Pancreas (tissue), 10 donors: ENCODE measurements at regions not wholly inside any gene's neighbourhood (a gene's known extent, or its start where the extent isn't known, plus 50 kb on each side); places are given as distances from the start of the nearest gene placed in this dataset.
A peak's percentile ranks its signal among the peaks of the same experiment; 100 is the strongest.
"Not testable (repeated sequence)": the region's sequence is repeated elsewhere in the genome, so short reads cannot be mapped to it uniquely, and the experiment has no call there.

Experiments
- ATAC-seq, 4 donors: fragments of 200-7000 bp; cut with Tn5 transposase; one replicate each; pipeline versions ENCODE4 v1.8.0 to v1.9.1; 2020; ENCODE audit warnings: mild to moderate bottlenecking in 4 of 4, moderate library complexity in 4 of 4
- DNase-seq, 6 donors: peaks; one replicate each; pipeline ENCODE4 v3.0.0-alpha.2; 2020
- FAIRE-seq: peaks from 2 replicates; lab custom pipeline; 2012; peaks lifted over from hg19 to GRCh38; lab: Jason Lieb, UNC
- H3K27ac ChIP-seq, 4 donors: fragments of 200-600 bp; sonication (generic); 1 replicate in 3 of 4; 2 replicates in 1 of 4; pipeline versions ENCODE4 v1.5.0 to v1.8.0; 2020
- H3K27me3 ChIP-seq, 4 donors: fragments of 200-600 bp; one replicate each; pipeline ENCODE4 v1.8.0; 2021
- H3K36me3 ChIP-seq, 3 donors: fragments of 200-600 bp; sonication (generic) in 1 of 3; one replicate each; pipeline versions ENCODE4 v1.5.0 to v1.8.0; 2020 to 2021
- H3K4me1 ChIP-seq, 3 donors: fragments of 200-600 bp; one replicate each; pipeline ENCODE4 v1.8.0; 2021
- H3K4me3 ChIP-seq, 4 donors: fragments of 200-600 bp; sonication (generic) in 2 of 4; one replicate each; pipeline versions ENCODE4 v1.5.0 to v1.8.0; 2020 to 2021
- H3K9me3 ChIP-seq, 4 donors: fragments of 200-600 bp; one replicate each; pipeline ENCODE4 v1.8.0; 2021
- CTCF ChIP-seq, 4 donors: fragments of 200-600 bp; sonication (generic) in 3 of 4; IDR thresholded peaks; one replicate each; pipeline versions ENCODE4 v1.5.0 to v1.8.0; 2021; ENCODE audit warnings: antibody characterized with exemption in 4 of 4
- WGBS, 2 donors: extraction: QIAGEN DNeasy Blood & Tissue Kit; methylation state at CpG; one replicate each; pipeline ENCODE4 v1.1.7; 2013; 5-methylcytosine and 5-hydroxymethylcytosine counted together
- intact Hi-C, 3 donors: fragments of 100-400 bp; cut with DNase I; formaldehyde crosslinking; loops; one replicate each; pipeline versions ENCODE4 v1.11.1 to v1.14.2; 2022
- donor health status: healthy with polysubstance abuse.
- donor health status: DM: no; HTN: no; CAD: no; lungs with moderate emphysema.
- donor health status: DM: no; HTN: no; CAD: no.
- donor health status: control.
- donor health status: control.
- donor health status: Bipolar disorder and iron deficiency.
- donor health status: DM: yes; HTN: yes; CAD: no.
- donor health status: DM: no; HTN: no; CAD: no.
- donor health status: DM: no; HTN: no; CAD: no.
- donor health status: DM: yes; HTN: yes; CAD: no.

- no peaks in the 10 kb centered on the region for H3K36me3 ChIP-seq
- 71 to 83% methylated on average over 23 of the region's 23 CpGs for WGBS, 2 donors
- H3K9me3 ChIP-seq, result no peaks in the 10 kb centered on the region
- H3K4me3 ChIP-seq, result no peak overlapping the region
- intact Hi-C loops, result no loop called here
- FAIRE-seq (no peak), ATAC-seq (no peak), DNase-seq (no peak)
- no peaks in the 10 kb centered on the region for H3K27me3 ChIP-seq
- no peaks in the 10 kb centered on the region for H3K4me1 ChIP-seq
- no peak for TF ChIP-seq CTCF (IDR thresholded peaks at IDR 0.05)
- no peak overlapping the region for H3K27ac ChIP-seq
These were observed 1107.6 kb downstream of the BRD1 start for GRCh38 chr22:48719978-48720661.

GRCh38 chr22:48718818-48719500, 1108.7 kb downstream of the BRD1 start:
- Histone ChIP-seq H3K4me1 (no peaks in the 10 kb centered on the region), H3K36me3 (no peaks in the 10 kb centered on the region), H3K9me3 (no peaks in the 10 kb centered on the region), H3K27ac (peak overlapping the region in 2 of 4 donors; percentile 12 to 37), H3K27me3 (no peaks in the 10 kb centered on the region), H3K4me3 (no peak overlapping the region)
- WGBS, 2 donors, result 22 to 41% methylated on average over 22 of the region's 22 CpGs
- intact Hi-C loops, result no loop called here
- peak in 3 of 6 donors; percentile 61 to 64 (median 64) for DNase-seq
- FAIRE-seq, result no peak
- peak in 1 of 4 donors; percentile 89 for ATAC-seq
- no peak for TF ChIP-seq CTCF (IDR thresholded peaks at IDR 0.05)

- no peak for ATAC-seq
- no peak overlapping the region for H3K27ac ChIP-seq
- TF ChIP-seq CTCF (IDR thresholded peaks at IDR 0.05), result no peak
- 62 to 91% methylated on average over 31 of the region's 31 CpGs for WGBS, 2 donors
- peak in 1 of 6 donors; percentile 48 for DNase-seq
- no peaks in the 10 kb centered on the region for H3K9me3 ChIP-seq
- no peak overlapping the region for H3K4me3 ChIP-seq
- FAIRE-seq, result no peak
- H3K4me1 ChIP-seq, result no peaks in the 10 kb centered on the region
- intact Hi-C loops, result no loop called here
- no peaks in the 10 kb centered on the region for H3K27me3 ChIP-seq
- no peaks in the 10 kb centered on the region for H3K36me3 ChIP-seq
These were observed 1109.5 kb downstream of the BRD1 start for GRCh38 chr22:48717883-48718817.

- DNase-seq, result peak in 1 of 6 donors; percentile 41
- 62 to 77% methylated on average over 24 of the region's 24 CpGs for WGBS, 2 donors
- intact Hi-C loops, result no loop called here
These were observed 1110.4 kb downstream of the BRD1 start for GRCh38 chr22:48717076-48717810.

GRCh38 chr22:48716154-48716553, 1111.5 kb downstream of the BRD1 start:
- H3K9me3 ChIP-seq, H3K27ac ChIP-seq, H3K4me1 ChIP-seq, H3K27me3 ChIP-seq, intact Hi-C loops, H3K36me3 ChIP-seq, FAIRE-seq, ATAC-seq, H3K4me3 ChIP-seq, DNase-seq: not testable (repeated sequence)
- WGBS, 2 donors, result 57 to 79% methylated on average over 3 of the region's 3 CpGs

More at GRCh38 chr22:48717076-48717810, 1110.4 kb downstream of the BRD1 start:
- Histone ChIP-seq H3K9me3 (no peaks in the 10 kb centered on the region), H3K36me3 (no peaks in the 10 kb centered on the region), H3K27ac (no peak overlapping the region), H3K27me3 (no peaks in the 10 kb centered on the region), H3K4me1 (no peaks in the 10 kb centered on the region), H3K4me3 (no peak overlapping the region)
- TF ChIP-seq CTCF (IDR thresholded peaks at IDR 0.05), result no peak
- ATAC-seq (no peak), FAIRE-seq (no peak)
